Panc1 (cell line): ENCODE measurements at regions not wholly inside any gene's neighbourhood (a gene's known extent, or its start where the extent isn't known, plus 50 kb on each side); places are given as distances from the start of the nearest gene placed in this dataset.
"Not testable (repeated sequence)": the region's sequence is repeated elsewhere in the genome, so short reads cannot be mapped to it uniquely, and the experiment has no call there.

Source experiments
- POLR2AphosphoS5 ChIP-seq: IDR thresholded peaks from 2 replicates; pipeline ENCODE4 v1.6.1; 2012; ENCODE audit warnings: mild to moderate bottlenecking, low read depth, low read length, moderate library complexity
- TCF7L2 ChIP-seq: IDR thresholded peaks from 2 replicates; pipeline ENCODE4 v1.6.1; 2011; ENCODE audit warnings: mild to moderate bottlenecking, low read depth, low read length, inconsistent platforms
- TF ChIP-seq, protein P1 (sequence below), 2 experiments: IDR thresholded peaks; 2 replicates each; pipeline ENCODE4 v1.6.1; 2011 to 2012; ENCODE audit warnings: low read depth in 2 of 2, control low read depth in 1 of 2, low read length in 1 of 2, mild to moderate bottlenecking in 1 of 2, moderate library complexity in 1 of 2; ENCODE audit not compliant: insufficient read depth in 1 of 2
- TF ChIP-seq, protein P2 (sequence below): fragments of 450-650 bp; IDR thresholded peaks from 2 replicates; pipeline ENCODE4 v1.5.1; 2017; ENCODE audit warnings: mild to moderate bottlenecking

DNA sequence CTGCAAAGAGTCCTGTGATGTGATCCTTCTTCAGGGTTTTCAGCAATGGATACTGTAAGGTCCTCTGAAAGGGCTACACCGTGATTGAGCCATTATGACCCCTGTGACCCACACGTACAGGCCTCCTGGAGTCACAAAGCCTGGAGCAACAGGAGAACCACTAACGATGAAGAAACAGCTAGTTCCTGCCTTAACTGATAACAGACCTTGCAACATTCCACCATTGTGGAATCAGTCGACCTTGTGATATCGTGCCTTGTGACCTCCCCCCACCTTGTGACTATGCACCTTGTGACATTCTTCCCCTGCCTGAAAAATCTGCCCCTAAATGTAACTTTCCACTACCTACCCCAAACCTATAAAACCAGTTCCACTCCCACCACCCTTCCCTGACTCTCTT, 1235.4 kb downstream of the OTOL1 start:
- TF ChIP-seq, protein P1, sequence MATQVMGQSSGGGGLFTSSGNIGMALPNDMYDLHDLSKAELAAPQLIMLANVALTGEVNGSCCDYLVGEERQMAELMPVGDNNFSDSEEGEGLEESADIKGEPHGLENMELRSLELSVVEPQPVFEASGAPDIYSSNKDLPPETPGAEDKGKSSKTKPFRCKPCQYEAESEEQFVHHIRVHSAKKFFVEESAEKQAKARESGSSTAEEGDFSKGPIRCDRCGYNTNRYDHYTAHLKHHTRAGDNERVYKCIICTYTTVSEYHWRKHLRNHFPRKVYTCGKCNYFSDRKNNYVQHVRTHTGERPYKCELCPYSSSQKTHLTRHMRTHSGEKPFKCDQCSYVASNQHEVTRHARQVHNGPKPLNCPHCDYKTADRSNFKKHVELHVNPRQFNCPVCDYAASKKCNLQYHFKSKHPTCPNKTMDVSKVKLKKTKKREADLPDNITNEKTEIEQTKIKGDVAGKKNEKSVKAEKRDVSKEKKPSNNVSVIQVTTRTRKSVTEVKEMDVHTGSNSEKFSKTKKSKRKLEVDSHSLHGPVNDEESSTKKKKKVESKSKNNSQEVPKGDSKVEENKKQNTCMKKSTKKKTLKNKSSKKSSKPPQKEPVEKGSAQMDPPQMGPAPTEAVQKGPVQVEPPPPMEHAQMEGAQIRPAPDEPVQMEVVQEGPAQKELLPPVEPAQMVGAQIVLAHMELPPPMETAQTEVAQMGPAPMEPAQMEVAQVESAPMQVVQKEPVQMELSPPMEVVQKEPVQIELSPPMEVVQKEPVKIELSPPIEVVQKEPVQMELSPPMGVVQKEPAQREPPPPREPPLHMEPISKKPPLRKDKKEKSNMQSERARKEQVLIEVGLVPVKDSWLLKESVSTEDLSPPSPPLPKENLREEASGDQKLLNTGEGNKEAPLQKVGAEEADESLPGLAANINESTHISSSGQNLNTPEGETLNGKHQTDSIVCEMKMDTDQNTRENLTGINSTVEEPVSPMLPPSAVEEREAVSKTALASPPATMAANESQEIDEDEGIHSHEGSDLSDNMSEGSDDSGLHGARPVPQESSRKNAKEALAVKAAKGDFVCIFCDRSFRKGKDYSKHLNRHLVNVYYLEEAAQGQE (IDR thresholded peaks at IDR 0.05; ENCODE audit: insufficient read depth in 1 of 2, low read depth in 2 of 2, low read length in 1 of 2), result not testable (repeated sequence)
- TF ChIP-seq, protein P2, sequence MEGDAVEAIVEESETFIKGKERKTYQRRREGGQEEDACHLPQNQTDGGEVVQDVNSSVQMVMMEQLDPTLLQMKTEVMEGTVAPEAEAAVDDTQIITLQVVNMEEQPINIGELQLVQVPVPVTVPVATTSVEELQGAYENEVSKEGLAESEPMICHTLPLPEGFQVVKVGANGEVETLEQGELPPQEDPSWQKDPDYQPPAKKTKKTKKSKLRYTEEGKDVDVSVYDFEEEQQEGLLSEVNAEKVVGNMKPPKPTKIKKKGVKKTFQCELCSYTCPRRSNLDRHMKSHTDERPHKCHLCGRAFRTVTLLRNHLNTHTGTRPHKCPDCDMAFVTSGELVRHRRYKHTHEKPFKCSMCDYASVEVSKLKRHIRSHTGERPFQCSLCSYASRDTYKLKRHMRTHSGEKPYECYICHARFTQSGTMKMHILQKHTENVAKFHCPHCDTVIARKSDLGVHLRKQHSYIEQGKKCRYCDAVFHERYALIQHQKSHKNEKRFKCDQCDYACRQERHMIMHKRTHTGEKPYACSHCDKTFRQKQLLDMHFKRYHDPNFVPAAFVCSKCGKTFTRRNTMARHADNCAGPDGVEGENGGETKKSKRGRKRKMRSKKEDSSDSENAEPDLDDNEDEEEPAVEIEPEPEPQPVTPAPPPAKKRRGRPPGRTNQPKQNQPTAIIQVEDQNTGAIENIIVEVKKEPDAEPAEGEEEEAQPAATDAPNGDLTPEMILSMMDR, result not testable (repeated sequence)
- TF ChIP-seq TCF7L2, POLR2AphosphoS5: not testable (repeated sequence)
